Neural progenitor cell (in vitro differentiated cells): ENCODE measurements at regions not wholly inside any gene's neighbourhood (a gene's known extent, or its start where the extent isn't known, plus 50 kb on each side); places are given as distances from the start of the nearest gene placed in this dataset.

Source experiments
- DNase-seq: peaks from one replicate; pipeline ENCODE4 v3.0.0-alpha.2; 2016; ENCODE audit warnings: low spot score
- H2AFZ ChIP-seq: fragments of 200-600 bp; sonication (generic); replicated peaks from 2 replicates; pipeline ENCODE4 v1.6.1; 2016; ENCODE audit warnings: antibody characterized with exemption
- H3F3A ChIP-seq: fragments of 200-600 bp; sonication (generic); 2 replicates; pipeline ENCODE4 v1.6.1; 2016; ENCODE audit warnings: antibody characterized with exemption, low read depth
- H3K27ac ChIP-seq: fragments of 200-600 bp; sonication (generic); 2 replicates; pipeline ENCODE4 v1.5.1; 2016; ENCODE audit warnings: mild to moderate bottlenecking
- H3K27me3 ChIP-seq: fragments of 200-600 bp; sonication (generic); 2 replicates; pipeline ENCODE4 v1.6.1; 2016; ENCODE audit warnings: mild to moderate bottlenecking, moderate library complexity
- H3K36me3 ChIP-seq: fragments of 200-600 bp; sonication (generic); 2 replicates; pipeline ENCODE4 v1.5.1; 2016
- H3K4me1 ChIP-seq: fragments of 200-600 bp; sonication (generic); 2 replicates; pipeline ENCODE4 v1.6.1; 2016; ENCODE audit warnings: mixed run types
- H3K4me2 ChIP-seq: fragments of 200-600 bp; sonication (generic); 2 replicates; pipeline ENCODE4 v1.6.1; 2016
- H3K4me3 ChIP-seq: fragments of 200-600 bp; sonication (generic); 2 replicates; pipeline ENCODE4 v1.5.1; 2016
- H3K79me2 ChIP-seq: fragments of 200-600 bp; sonication (generic); 2 replicates; pipeline ENCODE4 v1.6.1; 2016; ENCODE audit warnings: low read depth
- H3K9ac ChIP-seq: fragments of 200-600 bp; sonication (generic); 2 replicates; pipeline ENCODE4 v1.6.1; 2016
- H3K9me3 ChIP-seq: fragments of 200-600 bp; sonication (generic); 2 replicates; pipeline ENCODE4 v1.5.1; 2016; ENCODE audit warnings: low read depth
- H4K20me1 ChIP-seq: fragments of 200-600 bp; sonication (generic); 2 replicates; pipeline ENCODE4 v1.6.1; 2016; ENCODE audit warnings: low read depth
- H3K27ac Mint-ChIP-seq: 3 replicates; pipeline ENCODE4 v1.8.0; 2021; ENCODE audit warnings: mixed read lengths
- H3K27me3 Mint-ChIP-seq: 2 replicates; pipeline ENCODE4 v1.8.0; 2022; ENCODE audit warnings: low read depth, mild to moderate bottlenecking, inconsistent platforms, moderate library complexity, mixed read lengths; ENCODE audit not compliant: insufficient read depth
- H3K36me3 Mint-ChIP-seq: 3 replicates; pipeline ENCODE4 v1.8.0; 2021; ENCODE audit warnings: mixed read lengths
- H3K4me1 Mint-ChIP-seq: 3 replicates; pipeline ENCODE4 v1.8.0; 2021; ENCODE audit warnings: mixed read lengths
- H3K4me3 Mint-ChIP-seq: 3 replicates; pipeline ENCODE4 v1.8.0; 2021; ENCODE audit warnings: mild to moderate bottlenecking, moderate library complexity, mixed read lengths
- H3K9me3 Mint-ChIP-seq: 3 replicates; pipeline ENCODE4 v1.8.0; 2020; ENCODE audit warnings: mixed read lengths
- EZH2 ChIP-seq: fragments of 200-600 bp; sonication (generic); IDR thresholded peaks from 2 replicates; pipeline ENCODE4 v1.6.1; 2017; ENCODE audit warnings: antibody characterized with exemption, mild to moderate bottlenecking, moderate library complexity
- EZH2phosphoT487 ChIP-seq: fragments of 200-600 bp; sonication (generic); IDR thresholded peaks from 2 replicates; pipeline ENCODE4 v1.6.1; 2017; ENCODE audit warnings: antibody characterized with exemption
- TF ChIP-seq, protein P1 (sequence below): fragments of 200-600 bp; sonication (generic); IDR thresholded peaks from 2 replicates; pipeline ENCODE4 v1.5.1; 2017; ENCODE audit warnings: antibody characterized with exemption, mild to moderate bottlenecking

- Histone ChIP-seq H3K79me2 (no peaks in the 10 kb centered on the region), H3K27me3 (no peaks in the 10 kb centered on the region), H4K20me1 (no peaks in the 10 kb centered on the region), H3K9ac (no peak overlapping the region), H3K4me1 (no peaks in the 10 kb centered on the region), H3K9me3 (no peaks in the 10 kb centered on the region), H3K4me3 (no peak overlapping the region), H3K36me3 (no peaks in the 10 kb centered on the region), H3F3A (no peaks in the 10 kb centered on the region), H2AFZ (no peak overlapping the region), H3K27ac (no peak overlapping the region), H3K4me2 (no peak overlapping the region)
- H3K36me3 Mint-ChIP-seq, result no peaks in the 10 kb centered on the region
- DNase-seq, result no peak
- TF ChIP-seq EZH2phosphoT487 (no peak), EZH2 (no peak)
- TF ChIP-seq, protein P1, sequence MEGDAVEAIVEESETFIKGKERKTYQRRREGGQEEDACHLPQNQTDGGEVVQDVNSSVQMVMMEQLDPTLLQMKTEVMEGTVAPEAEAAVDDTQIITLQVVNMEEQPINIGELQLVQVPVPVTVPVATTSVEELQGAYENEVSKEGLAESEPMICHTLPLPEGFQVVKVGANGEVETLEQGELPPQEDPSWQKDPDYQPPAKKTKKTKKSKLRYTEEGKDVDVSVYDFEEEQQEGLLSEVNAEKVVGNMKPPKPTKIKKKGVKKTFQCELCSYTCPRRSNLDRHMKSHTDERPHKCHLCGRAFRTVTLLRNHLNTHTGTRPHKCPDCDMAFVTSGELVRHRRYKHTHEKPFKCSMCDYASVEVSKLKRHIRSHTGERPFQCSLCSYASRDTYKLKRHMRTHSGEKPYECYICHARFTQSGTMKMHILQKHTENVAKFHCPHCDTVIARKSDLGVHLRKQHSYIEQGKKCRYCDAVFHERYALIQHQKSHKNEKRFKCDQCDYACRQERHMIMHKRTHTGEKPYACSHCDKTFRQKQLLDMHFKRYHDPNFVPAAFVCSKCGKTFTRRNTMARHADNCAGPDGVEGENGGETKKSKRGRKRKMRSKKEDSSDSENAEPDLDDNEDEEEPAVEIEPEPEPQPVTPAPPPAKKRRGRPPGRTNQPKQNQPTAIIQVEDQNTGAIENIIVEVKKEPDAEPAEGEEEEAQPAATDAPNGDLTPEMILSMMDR, result no peak
- H3K4me1 Mint-ChIP-seq, result peaks cover 5% of the 10 kb centered on the region
- no peak overlapping the region for H3K27ac Mint-ChIP-seq
- no peak overlapping the region for H3K4me3 Mint-ChIP-seq
- peaks cover 14% of the 10 kb centered on the region for H3K9me3 Mint-ChIP-seq
- peaks cover 2% of the 10 kb centered on the region for H3K27me3 Mint-ChIP-seq
Observed at GRCh38 chr6:169891846-169892245, 140.4 kb downstream of the ERMARD start.

DNA sequence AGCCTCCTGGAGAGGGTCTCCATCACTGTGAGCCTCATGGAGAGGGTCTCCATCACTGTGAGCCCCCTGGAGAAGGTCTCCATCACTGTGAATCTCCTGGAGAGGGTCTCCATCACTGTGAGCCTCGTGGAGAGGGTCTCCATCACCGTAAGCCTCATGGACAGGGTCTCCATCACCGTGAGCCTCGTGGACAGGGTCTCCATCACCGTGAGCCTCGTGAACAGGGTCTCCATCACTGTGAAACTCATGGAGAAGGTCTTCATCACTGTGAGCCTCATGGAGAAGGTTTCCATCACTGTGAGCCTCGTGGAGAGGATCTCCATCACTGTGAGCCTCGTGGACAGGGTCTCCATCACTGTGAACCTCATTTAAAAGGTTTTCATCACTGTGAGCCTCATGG lies 140.0 kb downstream of the ERMARD start:
- Mint-ChIP-seq H3K36me3 (no peaks in the 10 kb centered on the region), H3K9me3 (peaks cover 14% of the 10 kb centered on the region), H3K4me1 (peaks cover 5% of the 10 kb centered on the region), H3K27ac (no peak overlapping the region), H3K27me3 (peaks cover 2% of the 10 kb centered on the region), H3K4me3 (no peak overlapping the region)
- DNase-seq, result no peak
- TF ChIP-seq EZH2phosphoT487 (no peak), EZH2 (no peak)
- TF ChIP-seq, protein P1, result no peak
- H3K4me2 ChIP-seq, result no peak overlapping the region
- no peaks in the 10 kb centered on the region for H3K9me3 ChIP-seq
- no peaks in the 10 kb centered on the region for H3K4me1 ChIP-seq
- no peaks in the 10 kb centered on the region for H3K36me3 ChIP-seq
- H3K27me3 ChIP-seq, result no peaks in the 10 kb centered on the region
- no peak overlapping the region for H2AFZ ChIP-seq
- no peaks in the 10 kb centered on the region for H4K20me1 ChIP-seq
- no peak overlapping the region for H3K27ac ChIP-seq
- no peaks in the 10 kb centered on the region for H3F3A ChIP-seq
- no peaks in the 10 kb centered on the region for H3K79me2 ChIP-seq
- H3K4me3 ChIP-seq, result no peak overlapping the region
- no peak overlapping the region for H3K9ac ChIP-seq

DNA sequence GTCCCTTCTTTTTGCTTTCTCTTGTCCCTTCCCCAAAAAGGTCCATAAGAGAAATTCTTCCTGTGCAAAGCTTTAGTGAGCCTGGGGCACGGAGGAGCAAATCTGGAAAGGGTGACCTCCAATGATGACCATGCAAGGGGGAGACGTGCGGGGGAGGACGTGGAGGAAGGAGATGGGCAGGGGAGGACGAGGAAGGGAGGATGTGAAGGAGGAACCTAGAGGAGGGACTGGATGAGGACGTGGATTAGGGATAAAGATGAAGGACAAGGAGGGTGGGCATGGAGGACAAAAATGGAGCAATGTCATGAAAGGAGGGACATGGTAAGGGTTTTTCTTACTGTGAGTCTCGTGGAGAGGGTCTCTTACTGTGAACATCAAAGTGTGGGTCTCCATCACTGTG lies 139.5 kb downstream of the ERMARD start:
- H3F3A ChIP-seq, result no peaks in the 10 kb centered on the region
- H3K27me3 Mint-ChIP-seq, result peaks cover 2% of the 10 kb centered on the region
- peaks cover 14% of the 10 kb centered on the region for H3K9me3 Mint-ChIP-seq
- no peak overlapping the region for H3K4me2 ChIP-seq
- H3K4me3 Mint-ChIP-seq, result no peak overlapping the region
- no peak overlapping the region for H3K9ac ChIP-seq
- no peaks in the 10 kb centered on the region for H4K20me1 ChIP-seq
- H3K27ac ChIP-seq, result no peak overlapping the region
- DNase-seq, result no peak
- H3K9me3 ChIP-seq, result no peaks in the 10 kb centered on the region
- no peak overlapping the region for H2AFZ ChIP-seq
- no peaks in the 10 kb centered on the region for H3K4me1 ChIP-seq
- H3K4me1 Mint-ChIP-seq, result peaks cover 5% of the 10 kb centered on the region
- H3K36me3 ChIP-seq, result no peaks in the 10 kb centered on the region
- H3K27ac Mint-ChIP-seq, result no peak overlapping the region
- no peaks in the 10 kb centered on the region for H3K79me2 ChIP-seq
- H3K4me3 ChIP-seq, result no peak overlapping the region
- TF ChIP-seq EZH2phosphoT487 (no peak), EZH2 (no peak)
- TF ChIP-seq, protein P1, result no peak
- H3K36me3 Mint-ChIP-seq, result no peaks in the 10 kb centered on the region
- no peaks in the 10 kb centered on the region for H3K27me3 ChIP-seq

GRCh38 chr6:169890049-169890448 lies 138.6 kb downstream of the ERMARD start:
- Histone ChIP-seq H3K27me3 (no peaks in the 10 kb centered on the region), H3K27ac (no peak overlapping the region), H2AFZ (no peak overlapping the region), H3K79me2 (no peaks in the 10 kb centered on the region), H3K36me3 (no peaks in the 10 kb centered on the region), H3K9me3 (no peaks in the 10 kb centered on the region), H3K9ac (no peak overlapping the region), H3F3A (no peaks in the 10 kb centered on the region), H4K20me1 (no peaks in the 10 kb centered on the region), H3K4me2 (no peak overlapping the region), H3K4me3 (no peak overlapping the region), H3K4me1 (no peaks in the 10 kb centered on the region)
- TF ChIP-seq, protein P1, result no peak
- TF ChIP-seq EZH2, result no peak
- TF ChIP-seq EZH2phosphoT487, result no peak
- Mint-ChIP-seq H3K4me3 (no peak overlapping the region), H3K27ac (no peak overlapping the region), H3K4me1 (peaks cover 5% of the 10 kb centered on the region), H3K36me3 (no peaks in the 10 kb centered on the region), H3K9me3 (peaks cover 17% of the 10 kb centered on the region), H3K27me3 (peaks cover 2% of the 10 kb centered on the region)
- no peak for DNase-seq
